HG03439 (cell line): ENCODE measurements at regions not wholly inside any gene's neighbourhood (a gene's known extent, or its start where the extent isn't known, plus 50 kb on each side); places are given as distances from the start of the nearest gene placed in this dataset.

ENCODE experiments used
- ATAC-seq: cut with Tn5 transposase; IDR thresholded peaks from one replicate; pipeline ENCODE4 v1.9.1; 2021; ENCODE audit warnings: mild to moderate bottlenecking, moderate library complexity; ENCODE audit not compliant: unreplicated experiment

GRCh38 chr1:95966866-95967265, 732.9 kb downstream of the RWDD3 start:
- no peak for ATAC-seq

DNA sequence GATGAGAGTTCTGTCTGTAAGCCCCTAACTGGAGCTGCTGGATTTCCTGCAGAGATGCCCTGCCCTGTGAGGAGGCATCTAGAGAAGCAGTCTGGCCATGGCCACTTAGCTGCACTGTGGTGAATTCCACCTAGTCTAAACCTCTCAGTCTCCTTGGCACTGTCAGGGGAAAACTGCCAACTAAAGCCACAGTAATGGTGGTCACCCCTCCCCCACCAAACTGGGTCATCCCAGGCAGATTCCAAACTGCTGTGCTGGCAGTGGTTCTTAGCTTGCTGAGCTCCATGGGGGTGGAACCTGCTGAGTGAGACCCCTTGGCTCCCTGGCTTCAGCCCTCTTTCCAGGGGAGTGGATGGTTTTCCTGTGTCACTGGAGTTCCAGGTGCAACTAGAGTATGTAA, 740.6 kb downstream of the RWDD3 start:
- no peak for ATAC-seq

- no peak for ATAC-seq
Measured at GRCh38 chr1:95982711-95983110, 738.9 kb upstream of the PTBP2 start.

- no peak for ATAC-seq
Measured at GRCh38 chr1:95983831-95984230, 737.8 kb upstream of the PTBP2 start.

- no peak for ATAC-seq
Measured at GRCh38 chr1:95984798-95985374, 736.7 kb upstream of the PTBP2 start.

GRCh38 chr1:95990033-95990432, 731.6 kb upstream of the PTBP2 start:
- ATAC-seq = no peak

DNA sequence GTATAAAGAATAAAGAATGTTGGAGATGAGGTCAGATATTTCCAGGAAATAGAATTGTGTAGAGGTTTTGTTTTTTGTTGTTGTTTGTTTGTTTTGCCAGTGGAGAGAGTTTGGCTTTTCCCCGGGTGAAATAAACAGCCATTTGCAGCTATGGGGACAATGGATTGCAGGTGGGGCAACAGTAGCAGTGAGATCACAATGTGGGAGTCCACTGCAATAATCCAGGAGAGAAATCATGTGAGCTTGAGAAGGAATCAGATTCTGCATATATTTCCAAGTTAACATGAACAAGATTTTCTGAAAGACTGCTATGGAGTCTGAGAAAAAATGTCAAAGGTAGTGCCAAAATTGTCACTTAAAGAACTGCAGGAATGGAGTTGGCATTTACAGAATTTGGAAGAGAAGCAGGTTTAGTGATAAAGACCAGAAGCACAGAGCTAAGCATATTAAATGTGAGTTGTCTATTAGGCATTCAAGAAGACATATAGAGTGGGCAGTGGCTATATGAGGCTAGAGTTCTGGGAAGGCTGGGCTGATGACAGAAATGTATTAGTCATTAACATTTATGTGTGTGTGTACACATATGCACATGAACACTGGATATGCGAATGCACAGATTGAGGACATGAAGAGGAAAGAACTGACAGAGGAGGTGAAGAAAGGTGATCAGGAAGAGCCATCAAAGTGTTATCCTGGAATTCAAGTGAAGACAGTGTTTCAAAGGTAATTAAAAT, 729.6 kb upstream of the PTBP2 start:
- ATAC-seq = no peak

DNA sequence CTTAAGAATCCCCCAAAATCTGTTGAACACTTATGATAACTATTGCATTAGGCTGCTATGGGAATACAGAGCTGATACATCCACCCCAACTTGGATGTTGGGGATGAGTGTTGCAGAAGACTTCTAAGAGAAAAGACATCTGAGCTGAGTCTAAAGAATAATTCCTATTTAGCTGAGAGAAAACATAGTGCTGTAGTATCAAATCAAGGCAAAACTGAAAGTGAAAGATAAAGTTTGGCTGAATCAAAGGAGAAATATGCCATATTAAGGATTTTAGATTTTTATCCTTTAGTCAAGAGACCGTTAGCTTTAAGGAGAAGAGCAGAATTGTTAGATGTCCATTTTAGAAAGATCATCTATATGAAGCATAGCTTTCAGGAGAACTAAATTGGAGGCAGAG, 726.9 kb upstream of the PTBP2 start:
- no peak for ATAC-seq

DNA sequence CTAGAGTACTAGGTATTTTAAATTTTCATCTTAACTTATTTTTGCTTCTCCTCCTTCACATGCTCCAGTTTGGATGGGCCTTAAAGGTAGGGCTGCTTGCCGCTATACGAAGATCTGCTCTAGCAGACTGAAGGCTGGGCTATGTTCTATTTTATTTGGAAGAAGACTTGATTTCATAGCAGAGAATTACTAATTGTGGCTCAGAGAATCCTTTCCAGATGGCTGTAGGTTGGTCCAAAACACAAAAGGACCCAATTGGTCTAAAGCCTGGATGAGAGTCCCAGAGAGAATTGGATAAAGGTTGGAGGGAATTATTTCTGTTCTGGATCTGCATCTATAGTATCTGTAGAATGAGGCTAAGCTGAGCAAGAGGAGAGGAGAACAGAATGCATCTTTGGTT, 719.4 kb upstream of the PTBP2 start:
- ATAC-seq = no peak

- ATAC-seq = no peak
Measured at GRCh38 chr1:96002969-96003964, 718.3 kb upstream of the PTBP2 start.

GRCh38 chr1:96009831-96010434, 711.7 kb upstream of the PTBP2 start:
- ATAC-seq = no peak

DNA sequence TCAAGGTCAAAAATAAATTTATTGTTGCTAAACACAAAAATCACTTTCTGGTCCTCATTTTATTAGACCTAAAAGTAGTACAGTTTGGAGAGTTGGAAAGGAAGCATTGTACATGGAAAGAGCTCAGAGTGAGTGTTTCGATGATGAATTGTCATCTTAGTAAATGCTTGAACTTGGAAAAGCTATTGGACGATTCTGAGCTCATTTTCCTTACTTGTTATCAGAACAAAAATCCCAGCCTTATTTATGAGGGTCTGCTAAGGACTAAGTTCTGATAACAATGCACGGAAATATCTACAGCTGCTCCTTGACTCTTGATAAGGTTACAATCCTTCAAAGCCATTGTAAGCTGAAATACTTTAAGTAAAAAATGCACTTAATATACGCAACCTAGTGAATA, 710.0 kb upstream of the PTBP2 start:
- no peak for ATAC-seq

GRCh38 chr1:96016219-96016618, 705.4 kb upstream of the PTBP2 start:
- no peak for ATAC-seq

- no peak for ATAC-seq
Measured at GRCh38 chr1:96020378-96020777, 701.2 kb upstream of the PTBP2 start.

GRCh38 chr1:96025062-96025461, 696.5 kb upstream of the PTBP2 start:
- no peak for ATAC-seq

DNA sequence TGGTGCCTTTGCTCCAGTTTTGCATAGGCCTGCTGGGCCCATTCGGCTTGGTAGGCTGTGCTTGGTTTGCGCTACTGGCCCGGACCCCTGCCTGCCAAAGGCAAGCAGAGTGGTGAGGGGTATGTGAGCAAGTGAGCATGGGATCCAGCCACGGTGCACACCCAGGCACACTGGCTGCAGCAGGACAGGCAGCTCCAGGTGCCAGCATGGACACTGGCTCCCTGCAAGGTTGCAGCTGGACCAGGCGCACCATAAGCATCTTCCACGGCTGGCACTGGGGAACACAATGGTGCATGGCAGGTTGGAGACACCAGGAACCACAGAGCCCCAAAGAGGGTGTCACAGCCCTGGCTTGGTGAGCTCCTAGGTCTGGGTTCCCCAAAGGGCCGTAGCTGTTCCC, 693.5 kb upstream of the PTBP2 start:
- ATAC-seq = no peak

DNA sequence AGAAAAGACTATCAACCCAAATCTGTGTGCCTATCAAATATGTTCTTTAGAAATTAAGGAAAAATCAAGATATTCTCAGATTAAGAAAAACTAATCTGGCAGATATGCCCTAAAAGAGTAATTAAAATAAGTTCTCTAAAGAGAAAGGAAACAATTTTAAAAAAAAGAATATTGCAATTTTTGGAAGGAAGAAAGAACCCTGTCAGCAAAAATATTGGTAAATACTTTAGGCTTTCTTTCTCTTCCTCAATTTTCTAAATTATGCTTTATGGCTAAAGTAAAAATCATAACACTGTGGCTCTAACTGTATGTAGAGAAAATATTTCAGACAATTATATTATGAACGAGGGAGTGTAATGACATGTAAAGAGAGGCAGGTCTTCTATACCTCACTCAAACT, 691.3 kb upstream of the PTBP2 start:
- ATAC-seq = no peak

GRCh38 chr1:96034006-96034405, 687.6 kb upstream of the PTBP2 start:
- no peak for ATAC-seq

DNA sequence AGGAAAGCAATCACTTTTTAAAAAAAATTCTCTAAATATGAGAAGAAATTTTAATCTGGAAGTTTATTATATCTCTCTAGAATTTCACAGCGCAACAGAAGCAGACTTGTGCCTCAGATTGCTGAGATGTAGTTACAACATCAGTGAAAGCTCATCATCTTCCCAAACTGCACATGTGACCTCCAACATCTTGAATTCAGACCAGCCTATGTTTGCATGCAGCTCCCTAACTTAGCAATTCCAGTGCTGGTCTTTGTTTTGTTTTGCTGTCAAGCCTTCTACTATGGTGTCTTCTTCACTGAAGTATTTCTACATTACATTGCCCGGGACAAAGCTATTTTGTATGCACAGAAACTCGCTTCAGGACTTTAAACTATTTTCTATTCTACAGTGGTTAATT, 684.8 kb upstream of the PTBP2 start:
- ATAC-seq = no peak

DNA sequence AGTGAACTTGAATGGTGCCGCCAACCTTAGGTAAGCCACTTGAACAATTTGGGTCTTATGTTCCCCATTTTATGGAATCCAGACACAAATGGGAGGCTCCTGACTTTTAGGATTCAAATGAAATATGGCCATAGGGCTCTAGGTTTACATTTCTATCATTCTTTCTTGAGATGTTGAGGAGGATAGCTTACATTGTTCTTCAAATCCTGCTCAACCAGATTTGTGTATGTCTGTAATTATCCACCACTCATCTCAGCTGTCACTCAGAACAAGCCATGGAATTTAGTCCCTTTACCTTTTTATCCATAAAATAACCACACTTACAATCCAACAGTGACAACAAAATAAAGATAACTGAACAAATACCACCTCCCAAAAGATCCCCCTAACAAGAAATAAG, 682.9 kb upstream of the PTBP2 start:
- ATAC-seq = no peak

DNA sequence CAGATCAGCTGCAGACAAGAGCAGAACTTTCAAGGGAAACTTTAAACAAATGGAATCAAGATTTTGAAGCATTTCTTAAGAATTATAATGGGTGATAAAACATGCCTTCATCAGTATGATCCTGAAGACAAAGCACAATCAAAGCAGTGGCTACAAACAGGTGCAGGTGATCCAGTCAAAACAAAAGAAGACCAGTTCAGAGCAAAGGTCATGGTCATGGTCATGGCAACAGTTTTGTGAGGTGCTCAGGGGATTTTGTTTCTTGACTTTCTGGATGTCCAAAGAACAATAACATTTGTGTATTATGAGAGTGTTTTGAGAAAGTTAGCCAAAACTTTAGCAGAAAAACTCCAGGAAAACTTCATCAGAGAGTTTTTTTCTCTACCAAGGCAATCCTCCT, 681.7 kb upstream of the PTBP2 start:
- no peak for ATAC-seq
